Testis (tissue), 2 donors: ENCODE measurements at regions not wholly inside any gene's neighbourhood (a gene's known extent, or its start where the extent isn't known, plus 50 kb on each side); places are given as distances from the start of the nearest gene placed in this dataset.

Experiments
- DNase-seq: peaks from one replicate; pipeline ENCODE4 v3.0.0-alpha.2; 2019
- H3K27ac ChIP-seq, 2 donors: fragments of 200-600 bp; sonication (generic); one replicate each; pipeline ENCODE4 v1.5.1; 2019
- H3K27me3 ChIP-seq: fragments of 200-600 bp; sonication (generic); one replicate; pipeline ENCODE4 v1.5.1; 2019
- H3K36me3 ChIP-seq: fragments of 200-600 bp; sonication (generic); one replicate; pipeline ENCODE4 v1.5.1; 2017; ENCODE audit warnings: low read depth; ENCODE audit errors: missing control alignments
- H3K4me1 ChIP-seq: fragments of 200-600 bp; sonication (generic); one replicate; pipeline ENCODE4 v1.5.1; 2019
- H3K4me3 ChIP-seq, 2 donors: fragments of 200-600 bp; sonication (generic); one replicate each; pipeline ENCODE4 v1.5.1; 2017 to 2019
- H3K9me3 ChIP-seq: fragments of 200-600 bp; sonication (generic); one replicate; pipeline ENCODE4 v1.5.1; 2017
- CTCF ChIP-seq, 3 experiments: fragments of 450-650 bp in 2 of 3; fragments of 200-600 bp in 1 of 3; sonication (generic) in 1 of 3; IDR thresholded peaks; one replicate each; pipeline ENCODE4 v1.5.1; 2016 to 2019; ENCODE audit warnings: antibody characterized with exemption in 3 of 3, mild to moderate bottlenecking in 2 of 3, moderate library complexity in 1 of 3
- POLR2A ChIP-seq: fragments of 450-650 bp; IDR thresholded peaks from one replicate; pipeline ENCODE4 v1.6.1; 2017; ENCODE audit warnings: antibody characterized with exemption, mild to moderate bottlenecking, moderate library complexity
- WGBS, 2 donors: methylation state at CpG; one replicate each; pipeline ENCODE4 v1.1.5; 2018; 5-methylcytosine and 5-hydroxymethylcytosine counted together
- intact Hi-C: fragments of 100-400 bp; cut with DNase I; formaldehyde crosslinking; loops from one replicate; pipeline ENCODE4 v1.15.1; 2023; ENCODE audit warnings: low total_unique reads

- DNase-seq, result no peak
- Histone ChIP-seq H3K27me3 (no peaks in the 10 kb centered on the region), H3K27ac (no peak overlapping the region), H3K9me3 (no peaks in the 10 kb centered on the region), H3K36me3 (no peaks in the 10 kb centered on the region), H3K4me1 (no peaks in the 10 kb centered on the region), H3K4me3 (no peak overlapping the region)
- no peak for TF ChIP-seq POLR2A
- intact Hi-C loops, result no loop called here
- WGBS, 2 donors, result 77 to 80% methylated on average over 2 of the region's 2 CpGs
Measured at GRCh38 chr18:51660188-51660715, 462.8 kb upstream of the MEX3C start.

GRCh38 chr18:51664236-51664635 lies 466.8 kb upstream of the MEX3C start:
- H3K9me3 ChIP-seq, result no peaks in the 10 kb centered on the region
- intact Hi-C loops, result no loop called here
- H3K27ac ChIP-seq, result no peak overlapping the region
- TF ChIP-seq POLR2A (no peak), CTCF (IDR thresholded peaks at IDR 0.05) (no peak)
- H3K27me3 ChIP-seq, result no peaks in the 10 kb centered on the region
- no peaks in the 10 kb centered on the region for H3K4me1 ChIP-seq
- no peak for DNase-seq
- WGBS, 2 donors, result 89 to 97% methylated on average over 3 of the region's 3 CpGs
- no peaks in the 10 kb centered on the region for H3K36me3 ChIP-seq
- no peak overlapping the region for H3K4me3 ChIP-seq

- H3K4me1 ChIP-seq, result no peaks in the 10 kb centered on the region
- H3K27ac ChIP-seq, result no peak overlapping the region
- DNase-seq, result peak; percentile 71
- H3K4me3 ChIP-seq, result no peak overlapping the region
- no peaks in the 10 kb centered on the region for H3K36me3 ChIP-seq
- intact Hi-C loops, result no loop called here
- WGBS, 2 donors, result 32 to 44% methylated on average over 4 to 7 of the region's 7 CpGs
- no peaks in the 10 kb centered on the region for H3K9me3 ChIP-seq
- no peaks in the 10 kb centered on the region for H3K27me3 ChIP-seq
- TF ChIP-seq POLR2A (no peak), CTCF (IDR thresholded peaks at IDR 0.05) (no peak)
Measured at GRCh38 chr18:51666763-51667191, 469.3 kb upstream of the MEX3C start.

- WGBS, 2 donors, result 4 to 12% methylated on average over 10 of the region's 10 CpGs
- Histone ChIP-seq H3K4me1 (no peaks in the 10 kb centered on the region), H3K36me3 (no peaks in the 10 kb centered on the region), H3K4me3 (no peak overlapping the region), H3K27me3 (no peaks in the 10 kb centered on the region), H3K9me3 (no peaks in the 10 kb centered on the region), H3K27ac (no peak overlapping the region)
- TF ChIP-seq CTCF (IDR thresholded peaks at IDR 0.05) (peak; percentile 69 to 79 (median 74)), POLR2A (no peak)
- DNase-seq, result peak; percentile 86
- intact Hi-C loops, result no loop called here
Measured at GRCh38 chr18:51668101-51668500, 470.6 kb upstream of the MEX3C start.

GRCh38 chr18:51668607-51669006 lies 471.1 kb upstream of the MEX3C start:
- Histone ChIP-seq H3K27me3 (no peaks in the 10 kb centered on the region), H3K4me3 (no peak overlapping the region), H3K27ac (no peak overlapping the region), H3K36me3 (no peaks in the 10 kb centered on the region), H3K4me1 (no peaks in the 10 kb centered on the region), H3K9me3 (no peaks in the 10 kb centered on the region)
- TF ChIP-seq POLR2A, result no peak
- no peak for TF ChIP-seq CTCF (IDR thresholded peaks at IDR 0.05)
- DNase-seq, result no peak
- intact Hi-C loops, result no loop called here
- 17 to 36% methylated on average over 2 of the region's 2 CpGs for WGBS, 2 donors
